ENCODE measurements at regions not wholly inside any gene's neighbourhood (a gene's known extent, or its start where the extent isn't known, plus 50 kb on each side); places are given as distances from the start of the nearest gene placed in this dataset.

GRCh38 chr10:33843379-33843778, 508.9 kb upstream of the NRP1 start:
- TF ChIP-seq CTCF (IDR thresholded peaks at IDR 0.05) (no peak), EZH2 (IDR thresholded peaks at IDR 0.05; ENCODE audit: borderline replicate concordance, insufficient read depth, low read depth, low read length, poor library complexity, severe bottlenecking) (no peak)

Data from B cell (primary cell).